ENCODE measurements at regions not wholly inside any gene's neighbourhood (a gene's known extent, or its start where the extent isn't known, plus 50 kb on each side); places are given as distances from the start of the nearest gene placed in this dataset.

- TF ChIP-seq POLR2A (IDR thresholded peaks at IDR 0.05) (no peak), CTCF (IDR thresholded peaks at IDR 0.05) (no peak), POLR2AphosphoS5 (IDR thresholded peaks at IDR 0.05) (no peak)
Measured at GRCh38 chr2:181126311-181126868, 146.0 kb downstream of the UBE2E3 start.
